WTC11 (cell line): ENCODE measurements at regions not wholly inside any gene's neighbourhood (a gene's known extent, or its start where the extent isn't known, plus 50 kb on each side); places are given as distances from the start of the nearest gene placed in this dataset.

Experiments used
- CBFB ChIP-seq: sonication (generic); formaldehyde crosslinking; IDR thresholded peaks from 2 replicates; pipeline ENCODE4 v1.8.1; 2022; ENCODE audit warnings: mild to moderate bottlenecking, low read depth, missing genetic modification reagents
- JAZF1 ChIP-seq: fragments of 250-450 bp; sonication (Bioruptor Pico); IDR thresholded peaks from 2 replicates; pipeline ENCODE4 v1.9.0; 2021; ENCODE audit warnings: moderate library complexity, mild to moderate bottlenecking, inconsistent platforms
- JUN ChIP-seq: sonication (generic); formaldehyde crosslinking; IDR thresholded peaks from 2 replicates; pipeline ENCODE4 v1.8.0; 2023; ENCODE audit warnings: mild to moderate bottlenecking, missing genetic modification reagents
- TP53 ChIP-seq: sonication (generic); formaldehyde crosslinking; IDR thresholded peaks from 2 replicates; pipeline ENCODE4 v1.8.1; 2023; ENCODE audit warnings: mild to moderate bottlenecking, missing genetic modification reagents
- USF1 ChIP-seq: sonication (generic); formaldehyde crosslinking; IDR thresholded peaks from 2 replicates; pipeline ENCODE4 v1.8.0; 2022; ENCODE audit warnings: mild to moderate bottlenecking, missing genetic modification reagents
- TF ChIP-seq, protein P1 (sequence below): fragments of 200-600 bp; IDR thresholded peaks from 2 replicates; pipeline ENCODE4 v1.8.0; 2022; ENCODE audit warnings: antibody characterized with exemption

DNA sequence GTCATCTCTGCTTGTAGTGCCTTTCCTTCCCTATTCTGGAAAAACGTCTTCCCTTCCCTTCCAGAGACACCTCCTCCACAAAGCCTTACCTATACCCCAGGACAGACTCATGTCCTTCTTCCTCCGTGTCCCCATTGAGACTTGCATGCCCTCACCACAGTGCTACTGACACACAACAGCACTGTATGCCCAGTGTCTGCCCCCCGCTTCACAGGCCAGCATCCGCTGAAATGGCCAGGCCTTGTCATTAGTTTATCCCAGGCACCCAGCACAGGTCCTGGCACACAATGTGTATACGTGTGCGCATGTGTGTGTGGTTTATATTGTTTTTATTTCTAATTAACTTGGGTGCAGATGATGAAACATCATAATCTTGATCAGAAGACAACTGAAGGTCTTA, 130.1 kb upstream of the CCL2 start:
- no peak for TF ChIP-seq CBFB (CRISPR knock-in tag)
- no peak for TF ChIP-seq TP53 (CRISPR knock-in tag)
- no peak for TF ChIP-seq JAZF1 (CRISPR knock-in tag)
- no peak for TF ChIP-seq JUN (CRISPR knock-in tag)
- no peak for TF ChIP-seq USF1 (CRISPR knock-in tag)
- TF ChIP-seq, protein P1, sequence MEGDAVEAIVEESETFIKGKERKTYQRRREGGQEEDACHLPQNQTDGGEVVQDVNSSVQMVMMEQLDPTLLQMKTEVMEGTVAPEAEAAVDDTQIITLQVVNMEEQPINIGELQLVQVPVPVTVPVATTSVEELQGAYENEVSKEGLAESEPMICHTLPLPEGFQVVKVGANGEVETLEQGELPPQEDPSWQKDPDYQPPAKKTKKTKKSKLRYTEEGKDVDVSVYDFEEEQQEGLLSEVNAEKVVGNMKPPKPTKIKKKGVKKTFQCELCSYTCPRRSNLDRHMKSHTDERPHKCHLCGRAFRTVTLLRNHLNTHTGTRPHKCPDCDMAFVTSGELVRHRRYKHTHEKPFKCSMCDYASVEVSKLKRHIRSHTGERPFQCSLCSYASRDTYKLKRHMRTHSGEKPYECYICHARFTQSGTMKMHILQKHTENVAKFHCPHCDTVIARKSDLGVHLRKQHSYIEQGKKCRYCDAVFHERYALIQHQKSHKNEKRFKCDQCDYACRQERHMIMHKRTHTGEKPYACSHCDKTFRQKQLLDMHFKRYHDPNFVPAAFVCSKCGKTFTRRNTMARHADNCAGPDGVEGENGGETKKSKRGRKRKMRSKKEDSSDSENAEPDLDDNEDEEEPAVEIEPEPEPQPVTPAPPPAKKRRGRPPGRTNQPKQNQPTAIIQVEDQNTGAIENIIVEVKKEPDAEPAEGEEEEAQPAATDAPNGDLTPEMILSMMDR: no peak
